ENCODE measurements at regions not wholly inside any gene's neighbourhood (a gene's known extent, or its start where the extent isn't known, plus 50 kb on each side); places are given as distances from the start of the nearest gene placed in this dataset.

DNA sequence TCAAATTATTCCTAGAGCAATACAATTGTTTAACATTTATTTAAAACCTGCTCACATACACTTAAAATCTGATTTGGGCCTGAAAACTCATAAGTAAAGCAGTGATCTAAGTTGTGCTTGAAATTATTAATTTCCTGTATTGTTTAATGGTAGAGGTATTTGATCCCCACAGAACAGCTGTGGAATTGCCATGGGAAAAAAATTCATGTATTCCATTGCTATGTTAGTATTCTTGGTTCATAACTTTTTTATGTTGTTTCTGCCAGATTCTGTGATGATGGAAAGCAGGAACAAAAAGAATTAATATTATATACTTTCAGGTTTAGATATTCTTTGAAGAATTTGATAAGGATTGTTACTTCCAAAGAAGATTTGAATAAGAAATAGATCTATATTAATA, 831.5 kb upstream of the NR2F2 start:
- TF ChIP-seq, protein P1, sequence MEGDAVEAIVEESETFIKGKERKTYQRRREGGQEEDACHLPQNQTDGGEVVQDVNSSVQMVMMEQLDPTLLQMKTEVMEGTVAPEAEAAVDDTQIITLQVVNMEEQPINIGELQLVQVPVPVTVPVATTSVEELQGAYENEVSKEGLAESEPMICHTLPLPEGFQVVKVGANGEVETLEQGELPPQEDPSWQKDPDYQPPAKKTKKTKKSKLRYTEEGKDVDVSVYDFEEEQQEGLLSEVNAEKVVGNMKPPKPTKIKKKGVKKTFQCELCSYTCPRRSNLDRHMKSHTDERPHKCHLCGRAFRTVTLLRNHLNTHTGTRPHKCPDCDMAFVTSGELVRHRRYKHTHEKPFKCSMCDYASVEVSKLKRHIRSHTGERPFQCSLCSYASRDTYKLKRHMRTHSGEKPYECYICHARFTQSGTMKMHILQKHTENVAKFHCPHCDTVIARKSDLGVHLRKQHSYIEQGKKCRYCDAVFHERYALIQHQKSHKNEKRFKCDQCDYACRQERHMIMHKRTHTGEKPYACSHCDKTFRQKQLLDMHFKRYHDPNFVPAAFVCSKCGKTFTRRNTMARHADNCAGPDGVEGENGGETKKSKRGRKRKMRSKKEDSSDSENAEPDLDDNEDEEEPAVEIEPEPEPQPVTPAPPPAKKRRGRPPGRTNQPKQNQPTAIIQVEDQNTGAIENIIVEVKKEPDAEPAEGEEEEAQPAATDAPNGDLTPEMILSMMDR (IDR thresholded peaks at IDR 0.05; ENCODE audit: borderline replicate concordance, insufficient read depth, low read depth, low read length), result no peak
- H3K4me3 ChIP-seq (ENCODE audit: low read depth, low read length), result no peak overlapping the region

DNA sequence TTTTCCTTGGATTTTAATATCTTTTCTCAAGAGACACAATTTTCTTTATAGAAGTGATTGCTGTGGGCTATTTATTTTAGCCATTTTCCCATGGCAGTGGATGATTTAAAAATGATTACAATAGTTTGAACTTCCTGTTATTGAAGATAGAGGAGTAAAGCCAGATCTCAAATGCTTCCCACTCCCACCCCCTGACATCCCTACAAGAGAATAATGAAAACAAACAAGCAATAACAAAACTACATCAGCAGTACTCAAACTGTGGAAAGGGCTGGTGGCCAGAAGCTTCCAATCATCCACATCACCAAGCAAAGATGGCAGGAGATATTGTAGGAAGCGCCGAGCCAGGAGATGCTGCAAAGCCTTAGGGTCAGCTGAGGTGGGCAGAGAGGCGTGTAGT, 831.1 kb upstream of the NR2F2 start:
- TF ChIP-seq, protein P1 (IDR thresholded peaks at IDR 0.05; ENCODE audit: borderline replicate concordance, insufficient read depth, low read depth, low read length), result no peak
- H3K4me3 ChIP-seq (ENCODE audit: low read depth, low read length), result no peak overlapping the region

DNA sequence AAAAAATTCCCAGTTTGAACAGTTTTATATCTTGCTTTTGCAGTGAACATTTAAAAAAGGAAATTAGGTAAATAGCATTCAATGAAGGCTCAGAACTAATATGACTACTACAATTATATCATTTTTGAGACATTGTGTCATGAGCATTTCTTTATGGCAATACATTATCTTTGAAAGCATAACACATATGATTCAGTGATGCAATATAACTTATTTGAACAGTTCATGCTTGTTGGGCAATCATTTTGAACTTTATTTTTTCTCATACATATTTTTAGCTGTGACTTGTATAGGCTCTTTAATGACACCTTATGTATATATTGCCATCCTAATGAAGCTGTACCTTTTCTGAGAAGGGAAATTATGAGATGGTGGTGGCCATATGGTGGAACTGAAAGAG, 828.6 kb upstream of the NR2F2 start:
- H3K4me3 ChIP-seq (ENCODE audit: low read depth, low read length), result no peak overlapping the region
- TF ChIP-seq, protein P1 (IDR thresholded peaks at IDR 0.05; ENCODE audit: borderline replicate concordance, insufficient read depth, low read depth, low read length), result no peak

DNA sequence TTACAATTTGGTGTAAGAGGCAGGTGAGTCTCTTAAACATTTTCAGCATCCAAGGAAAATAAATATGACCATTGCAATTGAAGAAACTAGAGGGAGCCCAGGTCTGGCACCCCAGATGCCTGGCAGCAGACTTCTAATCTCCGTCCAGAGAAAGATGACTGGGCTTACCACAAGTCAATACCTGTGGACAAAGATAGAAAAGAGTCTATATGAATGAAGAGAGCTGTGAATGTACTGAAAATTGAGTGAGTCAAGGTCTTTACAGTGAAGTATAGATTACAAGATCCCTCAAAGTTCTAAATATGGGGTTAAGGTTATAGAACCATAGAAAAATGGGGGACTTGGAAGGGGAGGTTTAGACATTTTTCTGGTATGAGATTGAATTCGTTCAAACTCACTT, 827.4 kb upstream of the NR2F2 start:
- TF ChIP-seq, protein P1 (IDR thresholded peaks at IDR 0.05; ENCODE audit: borderline replicate concordance, insufficient read depth, low read depth, low read length), result no peak
- no peak overlapping the region for H3K4me3 ChIP-seq (ENCODE audit: low read depth, low read length)

DNA sequence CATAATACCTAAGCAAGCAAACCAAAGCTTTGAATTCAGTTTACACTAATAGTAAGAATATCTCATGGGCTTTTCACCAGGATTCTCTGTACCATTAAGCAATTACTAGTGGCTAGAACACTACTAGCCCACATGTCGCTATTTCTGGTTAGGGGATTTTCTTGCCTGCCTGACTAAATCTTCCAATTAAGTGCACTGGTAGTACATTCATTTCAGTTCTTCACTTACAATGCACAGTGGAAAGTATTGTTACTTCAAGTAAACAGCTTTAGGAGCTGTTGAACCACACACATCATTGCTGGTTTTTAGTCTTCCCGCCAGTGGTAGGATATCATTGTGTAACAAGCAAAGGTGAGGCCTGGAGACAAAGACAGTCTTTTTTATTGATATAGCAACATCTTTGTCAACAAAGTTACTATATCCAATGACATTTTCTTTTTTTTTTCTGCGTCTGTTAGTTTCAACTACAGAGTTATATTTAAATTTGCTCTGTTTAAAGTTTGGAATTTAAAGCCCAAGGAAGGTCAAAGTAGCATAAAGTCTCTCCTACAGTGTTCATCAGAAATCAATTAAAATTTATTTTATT, 826.8 kb upstream of the NR2F2 start:
- TF ChIP-seq, protein P1 (IDR thresholded peaks at IDR 0.05; ENCODE audit: borderline replicate concordance, insufficient read depth, low read depth, low read length), result no peak
- no peak overlapping the region for H3K4me3 ChIP-seq (ENCODE audit: low read depth, low read length)

DNA sequence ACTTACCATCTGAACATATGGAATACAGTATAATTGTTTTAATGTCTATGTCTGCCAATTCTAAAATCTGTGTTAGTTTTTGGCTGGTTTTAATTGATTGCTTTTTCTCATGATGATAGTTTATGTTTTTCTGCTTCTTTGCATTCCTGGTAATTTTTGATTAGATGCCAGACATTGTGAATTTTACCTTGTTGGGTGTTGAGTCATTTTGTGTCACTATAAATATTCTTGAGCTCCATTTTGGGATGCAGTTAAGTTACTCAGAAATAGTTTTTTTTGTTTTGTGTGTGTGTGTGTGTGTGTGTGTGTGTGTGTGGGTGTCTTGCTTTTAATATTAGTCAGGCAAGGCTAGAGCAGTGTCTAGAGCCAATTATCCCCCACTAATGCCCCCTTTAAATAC, 818.8 kb upstream of the NR2F2 start:
- TF ChIP-seq, protein P1 (IDR thresholded peaks at IDR 0.05; ENCODE audit: borderline replicate concordance, insufficient read depth, low read depth, low read length), result no peak
- no peak overlapping the region for H3K4me3 ChIP-seq (ENCODE audit: low read depth, low read length)

DNA sequence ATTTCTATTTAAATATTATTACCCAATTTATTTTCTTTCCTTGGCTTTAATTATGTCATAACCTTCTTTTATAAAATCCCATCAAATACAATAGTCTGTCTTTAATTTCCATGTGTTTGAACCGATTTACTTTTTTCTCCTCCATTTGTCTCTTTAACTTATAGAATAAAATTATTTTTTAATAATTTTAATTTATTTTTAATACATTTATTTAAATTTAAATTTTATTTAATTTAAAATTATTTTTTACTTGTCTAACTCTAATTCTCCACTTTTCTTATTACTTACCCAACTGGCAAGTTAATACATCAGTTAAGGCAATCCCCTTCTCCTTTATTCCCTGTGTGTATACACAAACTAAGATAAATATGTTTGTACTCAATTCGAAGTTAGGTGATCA, 817.6 kb upstream of the NR2F2 start:
- no peak overlapping the region for H3K4me3 ChIP-seq (ENCODE audit: low read depth, low read length)
- TF ChIP-seq, protein P1 (IDR thresholded peaks at IDR 0.05; ENCODE audit: borderline replicate concordance, insufficient read depth, low read depth, low read length), result no peak
